ENCODE measurements at regions not wholly inside any gene's neighbourhood (a gene's known extent, or its start where the extent isn't known, plus 50 kb on each side); places are given as distances from the start of the nearest gene placed in this dataset.

DNA sequence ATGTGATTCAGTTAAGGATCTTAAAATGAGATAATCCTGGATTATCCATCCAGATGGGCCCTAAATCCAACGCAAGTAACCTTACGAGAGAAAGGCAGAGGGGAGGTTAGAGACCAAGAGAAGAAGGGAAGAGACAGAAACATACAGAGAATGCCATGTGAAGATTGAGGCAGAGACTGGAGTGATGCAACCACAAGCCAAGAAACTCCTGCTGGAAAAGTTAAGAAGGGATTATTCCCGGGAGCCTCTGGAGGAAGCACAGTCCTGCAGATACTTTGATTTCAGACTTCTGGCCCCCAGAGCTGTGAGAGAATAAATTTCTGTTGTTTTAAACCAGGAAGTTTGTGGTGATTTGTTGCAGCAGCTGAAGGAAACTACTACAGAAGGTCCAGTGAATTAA lies 992.7 kb downstream of the BCL11A start:
- DNase-seq (ENCODE audit: low spot score) (no peak), ATAC-seq (no peak)

GRCh38 chr2:59540864-59541263 lies 1012.6 kb downstream of the BCL11A start:
- ATAC-seq (no peak), DNase-seq (ENCODE audit: low spot score) (no peak)

DNA sequence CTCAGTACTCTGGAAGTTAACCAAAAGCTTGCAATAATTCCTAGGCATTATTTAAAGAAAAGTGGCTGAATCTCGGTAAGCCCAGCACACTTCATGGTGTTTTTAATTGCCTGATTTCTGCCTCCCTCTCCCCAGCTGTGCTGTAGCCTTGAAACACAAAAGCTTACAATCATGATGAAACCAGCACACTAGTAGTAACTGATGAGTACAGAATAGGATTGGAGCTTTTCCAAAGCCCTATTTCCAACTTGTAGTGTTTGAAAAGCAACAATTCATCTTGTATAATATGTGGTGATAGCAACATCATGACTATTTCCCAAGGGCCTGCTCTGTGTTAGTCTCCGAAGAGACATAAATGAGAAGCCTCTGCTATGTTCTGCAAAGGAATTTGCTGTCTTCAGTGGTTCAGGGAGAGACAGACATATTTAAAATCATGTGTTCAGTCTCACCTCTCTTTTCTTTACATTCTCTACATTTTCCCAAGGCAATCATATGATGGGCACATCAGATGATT lies 1015.0 kb downstream of the BCL11A start:
- DNase-seq (ENCODE audit: low spot score) (no peak), ATAC-seq (no peak)

DNA sequence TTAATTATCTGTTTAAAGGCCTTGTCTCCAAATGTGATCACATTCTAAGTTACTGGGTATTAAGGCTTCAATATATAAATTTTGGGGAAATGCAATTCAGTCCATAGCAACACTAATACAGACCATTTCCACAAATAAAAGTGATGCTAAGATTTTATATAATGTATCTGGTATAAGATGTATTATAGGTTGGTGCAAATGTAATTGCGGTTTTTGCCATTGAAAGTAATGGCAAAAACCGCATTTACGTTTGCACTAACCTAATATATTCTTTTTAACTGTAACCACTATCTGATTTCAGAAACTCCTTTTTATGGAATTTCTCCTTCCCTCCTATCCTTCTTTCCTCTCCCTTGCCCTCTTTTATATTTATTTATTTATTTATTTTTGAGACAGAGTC lies 1020.6 kb downstream of the BCL11A start:
- no peak for DNase-seq (ENCODE audit: low spot score)
- no peak for ATAC-seq

GRCh38 chr2:59530258-59530657 lies 1023.2 kb downstream of the BCL11A start:
- DNase-seq (ENCODE audit: low spot score) (no peak), ATAC-seq (no peak)

DNA sequence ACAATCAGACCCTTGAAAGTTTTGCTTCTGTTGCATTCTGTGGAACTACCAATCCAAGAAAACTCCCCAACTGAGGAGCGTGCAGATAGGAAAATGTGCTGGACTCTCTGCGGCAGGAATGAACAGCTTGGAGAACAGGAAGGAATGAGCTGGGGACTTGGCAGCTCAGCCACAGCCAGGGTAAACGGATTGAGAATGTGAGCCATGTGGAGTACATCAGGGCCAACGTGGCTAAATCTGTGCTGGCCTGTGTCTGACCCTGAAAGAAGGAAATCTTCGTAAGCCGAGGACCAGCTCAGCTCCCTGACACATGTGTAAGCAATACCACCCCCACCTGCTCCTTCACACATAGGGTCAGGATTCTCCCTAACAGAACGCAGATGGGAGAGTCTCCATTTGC lies 1023.7 kb downstream of the BCL11A start:
- ATAC-seq (peak; percentile 26), DNase-seq (ENCODE audit: low spot score) (no peak)

DNA sequence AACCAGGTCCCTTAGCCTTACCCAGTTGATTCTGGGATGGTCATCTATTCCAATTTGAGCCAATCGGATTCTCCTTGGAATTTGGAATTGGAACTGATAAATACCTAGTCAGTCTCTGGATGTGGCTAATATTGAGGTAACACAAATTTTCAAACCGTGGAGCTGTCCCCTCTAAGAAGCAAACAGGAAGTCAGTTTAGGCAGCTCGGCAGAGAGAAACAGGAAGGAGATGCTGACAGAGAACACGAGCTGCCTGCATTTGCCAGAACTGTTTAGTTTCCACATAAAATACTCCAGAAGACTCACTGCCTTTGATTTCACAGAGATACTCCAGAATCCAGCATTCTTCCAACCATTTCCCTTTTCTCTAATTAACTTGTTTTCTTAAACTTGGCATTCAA lies 1024.9 kb downstream of the BCL11A start:
- no peak for DNase-seq (ENCODE audit: low spot score)
- no peak for ATAC-seq

- no peak for DNase-seq (ENCODE audit: low spot score)
- no peak for ATAC-seq
These were observed 1050.5 kb downstream of the BCL11A start for GRCh38 chr2:59502981-59503380.

DNA sequence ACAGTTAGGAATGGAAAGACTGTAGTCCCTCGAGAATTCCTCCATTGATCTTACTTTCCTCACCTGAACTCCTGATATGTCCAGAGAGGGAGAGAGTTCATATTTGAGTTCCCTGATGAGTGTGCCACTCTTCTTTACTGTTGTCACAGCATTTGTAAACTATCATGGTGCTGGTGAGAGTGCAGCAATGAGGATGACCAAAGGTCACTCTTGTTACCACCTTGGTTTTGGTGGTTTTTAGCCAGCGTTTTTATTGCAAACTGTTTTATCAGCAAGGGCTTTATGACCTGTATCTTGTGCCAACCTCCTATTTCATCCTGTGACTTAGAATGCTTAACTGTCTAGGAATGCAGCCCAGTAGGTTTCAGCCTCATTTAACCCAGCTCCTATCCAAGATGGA lies 1062.5 kb downstream of the BCL11A start:
- ATAC-seq = no peak
- DNase-seq (ENCODE audit: low spot score) = no peak

GRCh38 chr2:59490192-59490591 lies 1063.3 kb downstream of the BCL11A start:
- no peak for DNase-seq (ENCODE audit: low spot score)
- ATAC-seq = no peak

DNA sequence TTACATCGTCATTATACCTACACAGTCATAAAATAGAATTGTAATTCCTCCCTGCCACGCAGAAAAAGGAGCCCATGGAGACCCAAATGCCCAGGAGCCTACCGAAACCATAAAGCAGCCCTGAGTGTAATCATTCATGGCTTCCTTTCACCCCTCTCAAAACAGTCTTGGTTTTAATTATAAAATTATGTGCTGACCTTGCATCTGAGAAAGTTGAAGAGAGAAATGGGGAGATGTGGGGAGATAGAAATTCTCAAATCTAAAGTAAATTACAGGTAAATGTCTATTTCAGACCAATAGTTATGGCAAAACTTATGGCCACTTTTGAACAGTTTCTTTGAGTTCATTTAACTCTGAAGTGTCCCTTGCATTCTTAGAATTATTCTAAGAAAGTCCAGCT lies 1068.8 kb downstream of the BCL11A start:
- no peak for ATAC-seq
- DNase-seq (ENCODE audit: low spot score) = no peak

GRCh38 chr2:59463426-59463825 lies 1090.0 kb downstream of the BCL11A start:
- no peak for DNase-seq (ENCODE audit: low spot score)
- no peak for ATAC-seq

DNA sequence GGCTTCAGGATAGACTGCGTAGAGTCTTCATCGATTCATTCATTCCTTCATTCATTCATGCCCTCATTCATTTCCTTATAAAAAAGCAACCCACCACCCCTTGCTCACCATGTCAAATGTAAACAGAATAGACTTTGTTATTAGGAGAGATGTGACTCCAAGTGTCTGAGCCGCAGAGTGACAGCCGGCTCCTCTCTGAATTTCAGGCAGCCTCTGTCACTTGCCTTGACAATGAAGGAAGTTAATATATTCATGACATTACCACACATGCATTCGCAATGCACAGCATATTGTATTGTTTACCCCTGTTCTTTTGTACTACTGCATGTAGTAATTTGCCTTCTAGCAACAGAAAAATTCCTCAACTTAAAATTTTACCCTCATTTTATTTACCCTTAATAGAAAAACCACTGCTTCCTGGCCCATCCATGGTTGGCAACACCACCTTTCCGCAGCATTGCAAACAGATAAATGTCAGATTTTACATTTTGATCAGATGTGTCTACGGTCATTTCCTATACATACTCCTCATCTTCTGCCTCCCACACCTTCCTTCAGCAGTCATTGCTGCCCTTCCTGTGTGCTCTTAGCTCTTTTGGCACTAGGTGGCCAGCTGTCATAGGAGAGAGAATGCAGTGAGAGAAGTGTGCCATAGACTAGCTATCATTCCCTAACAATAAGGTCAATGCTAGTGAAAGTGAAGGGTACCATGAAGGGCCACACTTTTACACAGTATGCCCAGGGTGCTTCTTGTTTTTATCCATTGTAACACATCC lies 1090.8 kb downstream of the BCL11A start:
- DNase-seq (ENCODE audit: low spot score) (no peak), ATAC-seq (no peak)

DNA sequence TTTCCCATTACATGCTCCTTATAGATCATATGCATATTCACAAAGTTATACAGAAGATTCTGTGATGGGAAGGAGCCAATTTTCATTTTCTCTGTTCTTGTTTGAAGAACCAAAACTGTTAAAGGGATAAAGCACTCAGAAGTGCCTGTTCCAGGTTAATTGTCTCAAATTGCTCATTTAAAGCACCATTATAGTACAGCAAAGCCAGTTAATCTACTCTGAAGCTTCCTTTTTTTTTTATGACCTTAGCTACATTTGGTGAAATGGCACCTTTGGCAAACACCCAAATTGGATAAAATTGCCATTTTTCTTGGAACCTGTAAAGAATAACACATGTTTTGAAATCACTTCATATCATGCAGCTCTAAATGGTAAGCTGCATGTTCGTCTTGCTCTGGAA lies 1092.3 kb downstream of the BCL11A start:
- no peak for ATAC-seq

GRCh38 chr2:59458800-59459199 lies 1094.7 kb downstream of the BCL11A start:
- ATAC-seq = no peak
- no peak for DNase-seq (ENCODE audit: low spot score)

More for the DNA sequence above, 1092.3 kb downstream of the BCL11A start:
- DNase-seq (ENCODE audit: low spot score) = no peak

GRCh38 chr2:59456285-59456684 lies 1097.2 kb downstream of the BCL11A start:
- no peak for DNase-seq (ENCODE audit: low spot score)

GRCh38 chr2:59449274-59449673 lies 1104.2 kb downstream of the BCL11A start:
- DNase-seq (ENCODE audit: low spot score) = no peak
- ATAC-seq = peak; percentile 56

More at GRCh38 chr2:59456285-59456684, 1097.2 kb downstream of the BCL11A start:
- no peak for ATAC-seq

DNA sequence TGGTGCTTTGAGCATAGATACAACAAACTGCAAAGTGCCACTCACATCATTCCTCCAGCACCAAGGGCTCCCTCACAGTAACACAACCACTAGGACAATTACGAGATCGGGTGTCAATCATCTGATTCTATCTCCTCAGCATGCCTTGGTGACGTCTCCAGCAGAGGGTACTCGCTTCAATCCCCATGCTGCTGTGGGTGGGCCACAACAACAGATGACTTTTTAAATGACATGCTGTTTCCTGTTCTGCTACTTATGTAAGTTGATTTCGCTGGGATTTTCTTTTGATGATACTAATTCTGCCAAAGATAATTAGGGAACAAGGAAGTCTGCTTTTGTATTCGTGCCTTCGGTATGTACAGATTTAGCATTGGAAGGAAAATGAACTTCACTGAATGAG lies 1113.0 kb downstream of the BCL11A start:
- ATAC-seq (no peak), DNase-seq (ENCODE audit: low spot score) (no peak)

GRCh38 chr2:59435635-59436034 lies 1117.8 kb downstream of the BCL11A start:
- no peak for DNase-seq (ENCODE audit: low spot score)
- ATAC-seq = no peak

- no peak for DNase-seq (ENCODE audit: low spot score)
- ATAC-seq = no peak
These were observed 1124.5 kb downstream of the BCL11A start for GRCh38 chr2:59428940-59429339.

DNA sequence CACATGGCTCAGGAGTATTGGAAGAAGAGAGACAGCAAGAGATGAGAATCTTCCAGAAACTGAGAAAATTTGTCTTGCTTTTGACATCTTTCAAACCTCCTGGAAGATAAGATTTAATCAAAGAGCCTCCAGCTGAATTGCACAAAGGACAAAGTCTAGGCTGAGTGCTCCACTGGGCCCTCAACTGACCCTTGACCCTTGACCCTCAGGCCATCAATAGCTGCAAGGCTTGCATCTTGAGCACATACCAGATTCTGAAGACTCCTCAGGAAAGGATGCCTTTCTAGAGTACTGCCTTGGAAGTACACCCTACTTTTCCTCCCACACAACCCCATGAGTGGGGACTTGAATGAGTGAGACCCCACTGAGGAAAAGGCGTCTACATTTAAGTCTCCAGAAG lies 1125.5 kb downstream of the BCL11A start:
- no peak for ATAC-seq

DNA sequence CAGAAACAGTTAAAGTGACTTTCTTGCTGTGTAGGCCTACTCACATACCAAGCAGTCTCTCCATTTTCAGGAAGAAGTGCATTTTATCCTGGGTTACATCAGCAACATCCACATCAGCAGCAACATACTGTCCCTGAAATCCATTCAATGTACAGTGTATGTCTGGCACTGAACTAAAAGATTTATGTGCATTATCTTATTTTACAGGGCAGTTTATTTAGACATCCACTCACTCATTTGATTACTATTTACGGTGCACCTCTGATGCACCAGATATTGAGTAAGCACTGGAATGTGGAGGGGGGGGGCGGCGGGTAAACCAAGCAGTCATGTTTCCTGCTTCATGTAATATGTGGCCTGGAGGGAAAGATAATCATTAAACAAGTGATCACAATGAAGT lies 1128.2 kb downstream of the BCL11A start:
- ATAC-seq (no peak), DNase-seq (ENCODE audit: low spot score) (no peak)

More for the DNA sequence above, 1125.5 kb downstream of the BCL11A start:
- DNase-seq (ENCODE audit: low spot score) = no peak

All from left lobe of liver (tissue), 2 donors.